ENCODE measurements at regions not wholly inside any gene's neighbourhood (a gene's known extent, or its start where the extent isn't known, plus 50 kb on each side); places are given as distances from the start of the nearest gene placed in this dataset.

- Mint-ChIP-seq H3K27ac (ENCODE audit: unreplicated experiment) (no peak overlapping the region), H3K9me3 (ENCODE audit: unreplicated experiment) (no peaks in the 10 kb centered on the region), H3K4me1 (ENCODE audit: low read depth, unreplicated experiment) (no peaks in the 10 kb centered on the region), H3K36me3 (ENCODE audit: insufficient read depth, unreplicated experiment) (no peaks in the 10 kb centered on the region), H3K27me3 (ENCODE audit: insufficient read depth, unreplicated experiment) (peaks cover 4% of the 10 kb centered on the region), H3K4me3 (ENCODE audit: unreplicated experiment) (no peak overlapping the region)
- CTCF ChIA-PET, result no interaction called here
- BruUV-seq (replicated peaks), result no TSS peak
- TF ChIP-seq, protein P1, sequence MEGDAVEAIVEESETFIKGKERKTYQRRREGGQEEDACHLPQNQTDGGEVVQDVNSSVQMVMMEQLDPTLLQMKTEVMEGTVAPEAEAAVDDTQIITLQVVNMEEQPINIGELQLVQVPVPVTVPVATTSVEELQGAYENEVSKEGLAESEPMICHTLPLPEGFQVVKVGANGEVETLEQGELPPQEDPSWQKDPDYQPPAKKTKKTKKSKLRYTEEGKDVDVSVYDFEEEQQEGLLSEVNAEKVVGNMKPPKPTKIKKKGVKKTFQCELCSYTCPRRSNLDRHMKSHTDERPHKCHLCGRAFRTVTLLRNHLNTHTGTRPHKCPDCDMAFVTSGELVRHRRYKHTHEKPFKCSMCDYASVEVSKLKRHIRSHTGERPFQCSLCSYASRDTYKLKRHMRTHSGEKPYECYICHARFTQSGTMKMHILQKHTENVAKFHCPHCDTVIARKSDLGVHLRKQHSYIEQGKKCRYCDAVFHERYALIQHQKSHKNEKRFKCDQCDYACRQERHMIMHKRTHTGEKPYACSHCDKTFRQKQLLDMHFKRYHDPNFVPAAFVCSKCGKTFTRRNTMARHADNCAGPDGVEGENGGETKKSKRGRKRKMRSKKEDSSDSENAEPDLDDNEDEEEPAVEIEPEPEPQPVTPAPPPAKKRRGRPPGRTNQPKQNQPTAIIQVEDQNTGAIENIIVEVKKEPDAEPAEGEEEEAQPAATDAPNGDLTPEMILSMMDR (IDR thresholded peaks at IDR 0.05; ENCODE audit: insufficient read depth in 1 of 2, low read depth in 1 of 2, low read length in 1 of 2, severe bottlenecking in 1 of 2, unreplicated experiment in 1 of 2), result no peak
- Histone ChIP-seq H3K9me3 (no peaks in the 10 kb centered on the region), H3K4me1 (no peaks in the 10 kb centered on the region), H3K27me3 (replicated peaks; ENCODE audit: control insufficient read depth, insufficient read depth, low read length) (no peaks in the 10 kb centered on the region), H3K36me3 (ENCODE audit: control insufficient read depth, insufficient read depth, low read length) (no peaks in the 10 kb centered on the region), H3K4me3 (ENCODE audit: low read depth, low read length) (no peak overlapping the region)
- POLR2A ChIA-PET, result no interaction called here
- intact Hi-C loops (cut with micrococcal nuclease; ENCODE audit: unreplicated experiment), result no loop called here
- no peak for DNase-seq
These were observed 858.7 kb upstream of the CHORDC1 start for GRCh38 chr11:91081440-91082043.

DNA sequence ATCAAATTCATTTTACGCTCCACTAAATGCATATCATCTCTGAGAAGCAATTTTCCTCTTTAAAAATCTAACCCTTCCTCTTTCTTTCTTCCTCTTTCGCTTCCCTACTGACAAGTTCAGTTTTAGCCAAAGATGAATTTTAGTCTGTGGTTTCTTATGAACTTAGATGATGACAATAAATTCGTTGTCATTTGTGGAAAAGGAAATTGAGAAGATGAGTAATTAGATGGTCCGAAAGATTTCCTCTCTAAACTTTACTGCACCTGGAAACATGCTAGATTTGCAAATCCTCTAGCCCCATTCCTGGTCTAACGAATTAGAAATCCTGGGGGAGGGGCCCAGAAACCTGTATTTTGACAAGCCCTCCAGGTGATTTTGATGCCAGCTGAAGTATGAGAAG, 855.4 kb upstream of the CHORDC1 start:
- H3K4me3 ChIP-seq (ENCODE audit: low read depth, low read length), result no peak overlapping the region
- no peaks in the 10 kb centered on the region for H3K4me1 ChIP-seq
- Mint-ChIP-seq H3K36me3 (ENCODE audit: insufficient read depth, unreplicated experiment) (no peaks in the 10 kb centered on the region), H3K9me3 (ENCODE audit: unreplicated experiment) (no peaks in the 10 kb centered on the region), H3K27me3 (ENCODE audit: insufficient read depth, unreplicated experiment) (peaks cover 4% of the 10 kb centered on the region), H3K27ac (ENCODE audit: unreplicated experiment) (no peak overlapping the region), H3K4me3 (ENCODE audit: unreplicated experiment) (no peak overlapping the region), H3K4me1 (ENCODE audit: low read depth, unreplicated experiment) (no peaks in the 10 kb centered on the region)
- no peak for DNase-seq
- TF ChIP-seq, protein P1 (IDR thresholded peaks at IDR 0.05; ENCODE audit: insufficient read depth in 1 of 2, low read depth in 1 of 2, low read length in 1 of 2, severe bottlenecking in 1 of 2, unreplicated experiment in 1 of 2), result no peak
- POLR2A ChIA-PET, result no interaction called here
- CTCF ChIA-PET, result no interaction called here
- no peaks in the 10 kb centered on the region for H3K9me3 ChIP-seq
- intact Hi-C loops (cut with micrococcal nuclease; ENCODE audit: unreplicated experiment), result no loop called here
- H3K27me3 ChIP-seq (replicated peaks; ENCODE audit: control insufficient read depth, insufficient read depth, low read length), result no peaks in the 10 kb centered on the region
- BruUV-seq (replicated peaks), result no TSS peak
- no peaks in the 10 kb centered on the region for H3K36me3 ChIP-seq (ENCODE audit: control insufficient read depth, insufficient read depth, low read length)

- Histone ChIP-seq H3K9me3 (no peaks in the 10 kb centered on the region), H3K27me3 (replicated peaks; ENCODE audit: control insufficient read depth, insufficient read depth, low read length) (no peaks in the 10 kb centered on the region), H3K36me3 (ENCODE audit: control insufficient read depth, insufficient read depth, low read length) (no peaks in the 10 kb centered on the region), H3K4me3 (ENCODE audit: low read depth, low read length) (no peak overlapping the region), H3K4me1 (no peaks in the 10 kb centered on the region)
- peaks cover 4% of the 10 kb centered on the region for H3K27me3 Mint-ChIP-seq (ENCODE audit: insufficient read depth, unreplicated experiment)
- no peaks in the 10 kb centered on the region for H3K9me3 Mint-ChIP-seq (ENCODE audit: unreplicated experiment)
- no peaks in the 10 kb centered on the region for H3K4me1 Mint-ChIP-seq (ENCODE audit: low read depth, unreplicated experiment)
- BruUV-seq (replicated peaks), result no TSS peak
- H3K4me3 Mint-ChIP-seq (ENCODE audit: unreplicated experiment), result no peak overlapping the region
- TF ChIP-seq, protein P1 (IDR thresholded peaks at IDR 0.05; ENCODE audit: insufficient read depth in 1 of 2, low read depth in 1 of 2, low read length in 1 of 2, severe bottlenecking in 1 of 2, unreplicated experiment in 1 of 2), result no peak
- POLR2A ChIA-PET, result no interaction called here
- CTCF ChIA-PET, result no interaction called here
- intact Hi-C loops (cut with micrococcal nuclease; ENCODE audit: unreplicated experiment), result no loop called here
- no peak for DNase-seq
- H3K27ac Mint-ChIP-seq (ENCODE audit: unreplicated experiment), result no peak overlapping the region
- no peaks in the 10 kb centered on the region for H3K36me3 Mint-ChIP-seq (ENCODE audit: insufficient read depth, unreplicated experiment)
These were observed 852.3 kb upstream of the CHORDC1 start for GRCh38 chr11:91075032-91075695.

Measured in Caco-2 (cell line).